ENCODE measurements at regions not wholly inside any gene's neighbourhood (a gene's known extent, or its start where the extent isn't known, plus 50 kb on each side); places are given as distances from the start of the nearest gene placed in this dataset.
"Not testable (repeated sequence)": the region's sequence is repeated elsewhere in the genome, so short reads cannot be mapped to it uniquely, and the experiment has no call there.

GRCh38 chr6:72561629-72562028 lies 60.2 kb upstream of the KCNQ5 start:
- no peak for TF ChIP-seq POLR2A (IDR thresholded peaks at IDR 0.05; ENCODE audit: extremely low read depth, insufficient read length)
- TF ChIP-seq CTCF (IDR thresholded peaks at IDR 0.05; ENCODE audit: low read depth, low read length) = no peak
- TF ChIP-seq MAX (IDR thresholded peaks at IDR 0.05; ENCODE audit: low read depth, low read length) = no peak
- no peak for TF ChIP-seq MYC (IDR thresholded peaks at IDR 0.05; ENCODE audit: low read depth, low read length)
- no peak for DNase-seq (ENCODE audit: low read depth)
- no peak overlapping the region for H3K4me3 ChIP-seq (ENCODE audit: low read depth, low read length)

GRCh38 chr6:72564231-72564630 lies 57.6 kb upstream of the KCNQ5 start:
- no peak for DNase-seq (ENCODE audit: low read depth)
- TF ChIP-seq CTCF (IDR thresholded peaks at IDR 0.05; ENCODE audit: low read depth, low read length) (no peak), POLR2A (IDR thresholded peaks at IDR 0.05; ENCODE audit: extremely low read depth, insufficient read length) (no peak), MYC (IDR thresholded peaks at IDR 0.05; ENCODE audit: low read depth, low read length) (no peak), MAX (IDR thresholded peaks at IDR 0.05; ENCODE audit: low read depth, low read length) (no peak)
- no peak overlapping the region for H3K4me3 ChIP-seq (ENCODE audit: low read depth, low read length)

GRCh38 chr6:72571993-72572392 lies 49.9 kb upstream of the KCNQ5 start:
- not testable (repeated sequence) for DNase-seq (ENCODE audit: low read depth); H3K4me3 ChIP-seq (ENCODE audit: low read depth, low read length)

All from NB4 (cell line).